WTC11 (cell line): ENCODE measurements at regions not wholly inside any gene's neighbourhood (a gene's known extent, or its start where the extent isn't known, plus 50 kb on each side); places are given as distances from the start of the nearest gene placed in this dataset.

Source experiments
- ATAC-seq: fragments of 200-7000 bp; cut with Tn5 transposase; 2 replicates; pipeline ENCODE4 v1.10.0; 2021; ENCODE audit warnings: mild to moderate bottlenecking, moderate library complexity
- CTCF ChIA-PET: fragments of 300-600 bp; sonication (Branson Sonifier 250); formaldehyde crosslinking; loops from one replicate; lab custom pipeline; 2021; ENCODE audit warnings: antibody characterized with exemption; lab: Charles Lee
- POLR2A ChIA-PET: fragments of 350-600 bp; sonication (Branson Sonifier 250); formaldehyde crosslinking; loops from one replicate; lab custom pipeline; 2021; ENCODE audit warnings: antibody characterized with exemption; lab: Charles Lee
- DNase-seq: peaks from one replicate; pipeline ENCODE4 v3.0.0; 2021; ENCODE audit warnings: low spot score
- H3K27ac Mint-ChIP-seq: 2 replicates; pipeline ENCODE4 v1.8.0; 2021; ENCODE audit warnings: mixed read lengths
- H3K27me3 Mint-ChIP-seq: 2 replicates; pipeline ENCODE4 v1.8.0; 2021; ENCODE audit warnings: low read depth, mild to moderate bottlenecking, moderate library complexity, mixed read lengths
- H3K36me3 Mint-ChIP-seq: 2 replicates; pipeline ENCODE4 v1.8.0; 2021; ENCODE audit warnings: mixed read lengths
- H3K4me1 Mint-ChIP-seq: 2 replicates; pipeline ENCODE4 v1.8.0; 2022; ENCODE audit warnings: mixed read lengths
- H3K4me3 Mint-ChIP-seq: 2 replicates; pipeline ENCODE4 v1.8.0; 2021; ENCODE audit warnings: mild to moderate bottlenecking, moderate library complexity, mixed read lengths
- H3K9me3 Mint-ChIP-seq: 2 replicates; pipeline ENCODE4 v1.8.0; 2021; ENCODE audit warnings: mixed read lengths
- ATF1 ChIP-seq: sonication (generic); formaldehyde crosslinking; IDR thresholded peaks from 2 replicates; pipeline ENCODE4 v1.8.1; 2023; ENCODE audit warnings: mild to moderate bottlenecking, moderate library complexity, missing genetic modification reagents
- ELF4 ChIP-seq: sonication (generic); formaldehyde crosslinking; IDR thresholded peaks from 2 replicates; pipeline ENCODE4 v1.8.1; 2022; ENCODE audit warnings: low read depth, mild to moderate bottlenecking, moderate library complexity, missing genetic modification reagents
- GRHL2 ChIP-seq: fragments of 250-450 bp; sonication (Bioruptor Pico); IDR thresholded peaks from 2 replicates; pipeline ENCODE4 v1.8.0; 2022; ENCODE audit warnings: mild to moderate bottlenecking, moderate library complexity; ENCODE audit not compliant: insufficient replicate concordance, severe bottlenecking
- HMGA2 ChIP-seq: fragments of 250-450 bp; sonication (Bioruptor Pico); IDR thresholded peaks from 2 replicates; pipeline ENCODE4 v1.4.0; 2021; ENCODE audit warnings: mild to moderate bottlenecking, moderate library complexity
- JUN ChIP-seq: sonication (generic); formaldehyde crosslinking; IDR thresholded peaks from 2 replicates; pipeline ENCODE4 v1.8.0; 2023; ENCODE audit warnings: mild to moderate bottlenecking, missing genetic modification reagents
- NR1H2 ChIP-seq: sonication (generic); formaldehyde crosslinking; IDR thresholded peaks from 2 replicates; pipeline ENCODE4 v1.9.0; 2021; ENCODE audit warnings: mild to moderate bottlenecking, moderate library complexity, missing genetic modification reagents
- NR2C2 ChIP-seq: sonication (generic); formaldehyde crosslinking; IDR thresholded peaks from 2 replicates; pipeline ENCODE4 v1.8.0; 2022; ENCODE audit warnings: mild to moderate bottlenecking, missing genetic modification reagents
- ZNF263 ChIP-seq: sonication (generic); formaldehyde crosslinking; IDR thresholded peaks from 2 replicates; pipeline ENCODE4 v1.8.1; 2022; ENCODE audit warnings: low read depth, mild to moderate bottlenecking, moderate library complexity, missing genetic modification reagents
- ZNF512 ChIP-seq: sonication (generic); formaldehyde crosslinking; IDR thresholded peaks from 2 replicates; pipeline ENCODE4 v1.8.1; 2022; ENCODE audit warnings: missing genetic modification reagents, borderline replicate concordance
- TF ChIP-seq, protein P1 (sequence below): fragments of 250-450 bp; sonication (Bioruptor Pico); IDR thresholded peaks from 2 replicates; pipeline ENCODE4 v1.9.0; 2021; ENCODE audit warnings: mild to moderate bottlenecking
- TF ChIP-seq, protein P2 (sequence below): fragments of 250-450 bp; sonication (Bioruptor Pico); IDR thresholded peaks from 2 replicates; pipeline ENCODE4 v2.1.2; 2022; ENCODE audit warnings: mild to moderate bottlenecking, moderate library complexity
- TF ChIP-seq, protein P3 (sequence below): fragments of 250-450 bp; sonication (Bioruptor Pico); IDR thresholded peaks from 2 replicates; pipeline ENCODE4 v1.9.0; 2021; ENCODE audit warnings: mild to moderate bottlenecking, borderline replicate concordance
- TF ChIP-seq, protein P4 (sequence below): sonication (generic); formaldehyde crosslinking; IDR thresholded peaks from 2 replicates; pipeline ENCODE4 v1.8.0; 2022; ENCODE audit warnings: mild to moderate bottlenecking, missing genetic modification reagents
- TF ChIP-seq, protein P5 (sequence below): sonication (generic); formaldehyde crosslinking; IDR thresholded peaks from 2 replicates; pipeline ENCODE4 v1.8.1; 2023; ENCODE audit warnings: mild to moderate bottlenecking, moderate library complexity, missing genetic modification reagents
- TF ChIP-seq, protein P6 (sequence below): sonication (generic); formaldehyde crosslinking; IDR thresholded peaks from 2 replicates; pipeline ENCODE4 v1.8.1; 2023; ENCODE audit warnings: mild to moderate bottlenecking, missing genetic modification reagents, moderate library complexity

GRCh38 chr5:15406478-15406877 lies 93.5 kb upstream of the FBXL7 start:
- H3K9me3 Mint-ChIP-seq = peaks cover 42% of the 10 kb centered on the region
- DNase-seq (no peak), ATAC-seq (no peak)
- no peaks in the 10 kb centered on the region; the same call in 1 of the 2 replicates for H3K27me3 Mint-ChIP-seq
- CTCF ChIA-PET = no interaction called here
- H3K4me1 Mint-ChIP-seq = no peaks in the 10 kb centered on the region
- H3K27ac Mint-ChIP-seq = no peak overlapping the region
- no peak overlapping the region for H3K4me3 Mint-ChIP-seq
- no peak for TF ChIP-seq HMGA2
- TF ChIP-seq, protein P1, sequence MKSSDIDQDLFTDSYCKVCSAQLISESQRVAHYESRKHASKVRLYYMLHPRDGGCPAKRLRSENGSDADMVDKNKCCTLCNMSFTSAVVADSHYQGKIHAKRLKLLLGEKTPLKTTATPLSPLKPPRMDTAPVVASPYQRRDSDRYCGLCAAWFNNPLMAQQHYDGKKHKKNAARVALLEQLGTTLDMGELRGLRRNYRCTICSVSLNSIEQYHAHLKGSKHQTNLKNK (CRISPR knock-in tag) = no peak
- TF ChIP-seq ZNF263 = no peak
- TF ChIP-seq ZNF512 = no peak
- no peak for TF ChIP-seq NR2C2 (CRISPR knock-in tag)
- TF ChIP-seq, protein P2, sequence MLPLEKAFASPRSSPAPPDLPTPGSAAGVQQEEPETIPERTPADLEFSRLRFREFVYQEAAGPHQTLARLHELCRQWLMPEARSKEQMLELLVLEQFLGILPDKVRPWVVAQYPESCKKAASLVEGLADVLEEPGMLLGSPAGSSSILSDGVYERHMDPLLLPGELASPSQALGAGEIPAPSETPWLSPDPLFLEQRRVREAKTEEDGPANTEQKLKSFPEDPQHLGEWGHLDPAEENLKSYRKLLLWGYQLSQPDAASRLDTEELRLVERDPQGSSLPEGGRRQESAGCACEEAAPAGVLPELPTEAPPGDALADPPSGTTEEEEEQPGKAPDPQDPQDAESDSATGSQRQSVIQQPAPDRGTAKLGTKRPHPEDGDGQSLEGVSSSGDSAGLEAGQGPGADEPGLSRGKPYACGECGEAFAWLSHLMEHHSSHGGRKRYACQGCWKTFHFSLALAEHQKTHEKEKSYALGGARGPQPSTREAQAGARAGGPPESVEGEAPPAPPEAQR (CRISPR knock-in tag) = no peak
- POLR2A ChIA-PET = no interaction called here
- peaks cover 6% of the 10 kb centered on the region; the same call in 1 of the 2 replicates for H3K36me3 Mint-ChIP-seq

DNA sequence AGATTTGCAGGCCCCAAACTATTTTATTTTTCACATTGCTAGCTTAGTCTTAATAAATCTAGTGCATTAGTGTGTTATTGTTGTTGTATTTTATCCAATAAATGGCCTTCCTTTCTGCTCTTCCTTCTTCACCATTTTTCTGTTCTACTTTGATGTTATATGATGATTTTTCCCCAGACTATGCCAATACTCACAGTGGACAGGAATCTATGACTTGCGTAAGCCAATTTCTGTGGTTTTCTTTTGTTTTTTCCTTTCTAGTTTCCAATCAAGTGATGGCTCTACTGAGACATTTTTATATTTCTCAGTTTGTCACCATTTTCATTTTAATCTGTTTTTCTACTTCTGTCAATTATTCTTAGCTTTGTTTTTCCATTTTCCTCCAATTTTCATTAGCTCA lies 106.8 kb upstream of the FBXL7 start:
- DNase-seq (no peak), ATAC-seq (no peak)
- Mint-ChIP-seq H3K36me3 (peaks cover 14% of the 10 kb centered on the region), H3K4me1 (peaks cover 12% of the 10 kb centered on the region), H3K27ac (no peak overlapping the region), H3K9me3 (peaks cover 11% of the 10 kb centered on the region), H3K4me3 (no peak overlapping the region), H3K27me3 (no peaks in the 10 kb centered on the region; the same call in 1 of the 2 replicates)
- ChIA-PET POLR2A (no interaction called here), CTCF (no interaction called here)
- TF ChIP-seq HMGA2 (no peak), JUN (CRISPR knock-in tag) (no peak)

- Mint-ChIP-seq H3K4me1 (peaks cover 12% of the 10 kb centered on the region), H3K9me3 (peaks cover 17% of the 10 kb centered on the region), H3K4me3 (no peak overlapping the region), H3K27ac (no peak overlapping the region; the same call in 1 of the 2 replicates), H3K36me3 (peaks cover 11% of the 10 kb centered on the region), H3K27me3 (no peaks in the 10 kb centered on the region; the same call in 1 of the 2 replicates)
- ChIA-PET CTCF (no interaction called here), POLR2A (no interaction called here)
- TF ChIP-seq GRHL2 (CRISPR knock-in tag) = no peak
- no peak for TF ChIP-seq ELF4 (CRISPR knock-in tag)
- no peak for TF ChIP-seq NR1H2
- DNase-seq (no peak), ATAC-seq (no peak; the same call in 1 of the 2 replicates)
These were observed 108.1 kb upstream of the FBXL7 start for GRCh38 chr5:15391704-15392397.

DNA sequence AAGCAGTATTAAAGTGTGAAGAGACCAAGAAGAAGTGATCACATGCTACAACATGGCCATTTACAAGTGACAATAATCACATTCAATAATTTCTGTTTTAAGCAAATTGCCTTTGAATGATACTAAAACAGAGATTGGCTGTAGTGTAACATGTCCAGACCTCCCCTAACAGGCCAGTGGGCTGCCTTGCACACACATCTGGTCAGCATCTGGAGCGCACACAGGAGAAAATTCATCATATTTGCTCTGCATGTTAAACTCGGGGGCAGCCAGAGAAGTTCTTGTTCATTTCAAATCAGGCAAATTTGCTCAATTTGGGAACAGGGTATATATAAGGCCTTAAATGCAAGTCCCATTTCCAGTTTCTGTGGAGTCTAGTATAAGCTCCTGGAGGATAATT lies 111.1 kb upstream of the FBXL7 start:
- DNase-seq (no peak), ATAC-seq (no peak)
- peaks cover 8% of the 10 kb centered on the region; the same call in 1 of the 2 replicates for H3K9me3 Mint-ChIP-seq
- no peaks in the 10 kb centered on the region for H3K36me3 Mint-ChIP-seq
- ChIA-PET CTCF (no interaction called here), POLR2A (no interaction called here)
- peaks cover 4% of the 10 kb centered on the region for H3K27me3 Mint-ChIP-seq
- peaks cover 18% of the 10 kb centered on the region for H3K4me1 Mint-ChIP-seq
- no peak overlapping the region for H3K4me3 Mint-ChIP-seq
- H3K27ac Mint-ChIP-seq = no peak overlapping the region
- TF ChIP-seq HMGA2 (no peak), NR2C2 (CRISPR knock-in tag) (no peak), ATF1 (no peak)
- TF ChIP-seq, protein P3, sequence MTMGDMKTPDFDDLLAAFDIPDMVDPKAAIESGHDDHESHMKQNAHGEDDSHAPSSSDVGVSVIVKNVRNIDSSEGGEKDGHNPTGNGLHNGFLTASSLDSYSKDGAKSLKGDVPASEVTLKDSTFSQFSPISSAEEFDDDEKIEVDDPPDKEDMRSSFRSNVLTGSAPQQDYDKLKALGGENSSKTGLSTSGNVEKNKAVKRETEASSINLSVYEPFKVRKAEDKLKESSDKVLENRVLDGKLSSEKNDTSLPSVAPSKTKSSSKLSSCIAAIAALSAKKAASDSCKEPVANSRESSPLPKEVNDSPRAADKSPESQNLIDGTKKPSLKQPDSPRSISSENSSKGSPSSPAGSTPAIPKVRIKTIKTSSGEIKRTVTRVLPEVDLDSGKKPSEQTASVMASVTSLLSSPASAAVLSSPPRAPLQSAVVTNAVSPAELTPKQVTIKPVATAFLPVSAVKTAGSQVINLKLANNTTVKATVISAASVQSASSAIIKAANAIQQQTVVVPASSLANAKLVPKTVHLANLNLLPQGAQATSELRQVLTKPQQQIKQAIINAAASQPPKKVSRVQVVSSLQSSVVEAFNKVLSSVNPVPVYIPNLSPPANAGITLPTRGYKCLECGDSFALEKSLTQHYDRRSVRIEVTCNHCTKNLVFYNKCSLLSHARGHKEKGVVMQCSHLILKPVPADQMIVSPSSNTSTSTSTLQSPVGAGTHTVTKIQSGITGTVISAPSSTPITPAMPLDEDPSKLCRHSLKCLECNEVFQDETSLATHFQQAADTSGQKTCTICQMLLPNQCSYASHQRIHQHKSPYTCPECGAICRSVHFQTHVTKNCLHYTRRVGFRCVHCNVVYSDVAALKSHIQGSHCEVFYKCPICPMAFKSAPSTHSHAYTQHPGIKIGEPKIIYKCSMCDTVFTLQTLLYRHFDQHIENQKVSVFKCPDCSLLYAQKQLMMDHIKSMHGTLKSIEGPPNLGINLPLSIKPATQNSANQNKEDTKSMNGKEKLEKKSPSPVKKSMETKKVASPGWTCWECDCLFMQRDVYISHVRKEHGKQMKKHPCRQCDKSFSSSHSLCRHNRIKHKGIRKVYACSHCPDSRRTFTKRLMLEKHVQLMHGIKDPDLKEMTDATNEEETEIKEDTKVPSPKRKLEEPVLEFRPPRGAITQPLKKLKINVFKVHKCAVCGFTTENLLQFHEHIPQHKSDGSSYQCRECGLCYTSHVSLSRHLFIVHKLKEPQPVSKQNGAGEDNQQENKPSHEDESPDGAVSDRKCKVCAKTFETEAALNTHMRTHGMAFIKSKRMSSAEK (CRISPR knock-in tag) = no peak
- TF ChIP-seq, protein P4, sequence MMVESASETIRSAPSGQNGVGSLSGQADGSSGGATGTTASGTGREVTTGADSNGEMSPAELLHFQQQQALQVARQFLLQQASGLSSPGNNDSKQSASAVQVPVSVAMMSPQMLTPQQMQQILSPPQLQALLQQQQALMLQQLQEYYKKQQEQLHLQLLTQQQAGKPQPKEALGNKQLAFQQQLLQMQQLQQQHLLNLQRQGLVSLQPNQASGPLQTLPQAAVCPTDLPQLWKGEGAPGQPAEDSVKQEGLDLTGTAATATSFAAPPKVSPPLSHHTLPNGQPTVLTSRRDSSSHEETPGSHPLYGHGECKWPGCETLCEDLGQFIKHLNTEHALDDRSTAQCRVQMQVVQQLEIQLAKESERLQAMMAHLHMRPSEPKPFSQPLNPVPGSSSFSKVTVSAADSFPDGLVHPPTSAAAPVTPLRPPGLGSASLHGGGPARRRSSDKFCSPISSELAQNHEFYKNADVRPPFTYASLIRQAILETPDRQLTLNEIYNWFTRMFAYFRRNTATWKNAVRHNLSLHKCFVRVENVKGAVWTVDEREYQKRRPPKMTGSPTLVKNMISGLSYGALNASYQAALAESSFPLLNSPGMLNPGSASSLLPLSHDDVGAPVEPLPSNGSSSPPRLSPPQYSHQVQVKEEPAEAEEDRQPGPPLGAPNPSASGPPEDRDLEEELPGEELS (CRISPR knock-in tag) = no peak
- TF ChIP-seq, protein P5, sequence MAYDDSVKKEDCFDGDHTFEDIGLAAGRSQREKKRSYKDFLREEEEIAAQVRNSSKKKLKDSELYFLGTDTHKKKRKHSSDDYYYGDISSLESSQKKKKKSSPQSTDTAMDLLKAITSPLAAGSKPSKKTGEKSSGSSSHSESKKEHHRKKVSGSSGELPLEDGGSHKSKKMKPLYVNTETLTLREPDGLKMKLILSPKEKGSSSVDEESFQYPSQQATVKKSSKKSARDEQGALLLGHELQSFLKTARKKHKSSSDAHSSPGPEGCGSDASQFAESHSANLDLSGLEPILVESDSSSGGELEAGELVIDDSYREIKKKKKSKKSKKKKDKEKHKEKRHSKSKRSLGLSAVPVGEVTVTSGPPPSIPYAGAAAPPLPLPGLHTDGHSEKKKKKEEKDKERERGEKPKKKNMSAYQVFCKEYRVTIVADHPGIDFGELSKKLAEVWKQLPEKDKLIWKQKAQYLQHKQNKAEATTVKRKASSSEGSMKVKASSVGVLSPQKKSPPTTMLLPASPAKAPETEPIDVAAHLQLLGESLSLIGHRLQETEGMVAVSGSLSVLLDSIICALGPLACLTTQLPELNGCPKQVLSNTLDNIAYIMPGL (CRISPR knock-in tag) = no peak
- TF ChIP-seq, protein P6, sequence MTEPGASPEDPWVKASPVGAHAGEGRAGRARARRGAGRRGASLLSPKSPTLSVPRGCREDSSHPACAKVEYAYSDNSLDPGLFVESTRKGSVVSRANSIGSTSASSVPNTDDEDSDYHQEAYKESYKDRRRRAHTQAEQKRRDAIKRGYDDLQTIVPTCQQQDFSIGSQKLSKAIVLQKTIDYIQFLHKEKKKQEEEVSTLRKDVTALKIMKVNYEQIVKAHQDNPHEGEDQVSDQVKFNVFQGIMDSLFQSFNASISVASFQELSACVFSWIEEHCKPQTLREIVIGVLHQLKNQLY (CRISPR knock-in tag) = no peak
